SK-N-SH (cell line): ENCODE measurements at regions not wholly inside any gene's neighbourhood (a gene's known extent, or its start where the extent isn't known, plus 50 kb on each side); places are given as distances from the start of the nearest gene placed in this dataset.

Source experiments
- CTCF ChIA-PET: fragments of 300-600, 350-600 bp; formaldehyde crosslinking; extraction: SDS; loops from one replicate; lab custom pipeline; 2021; lab: Yijun Ruan, JAX
- POLR2A ChIA-PET: fragments of 350-600 bp; sonication (Branson Sonifier 250); formaldehyde crosslinking; extraction: SDS; loops from one replicate; lab custom pipeline; 2020; ENCODE audit warnings: antibody characterized with exemption, inconsistent platforms; lab: Yijun Ruan, JAX
- DNase-seq: peaks from one replicate; pipeline ENCODE4 v3.0.0; 2012
- H2AFZ ChIP-seq: fragments of 200-600 bp; sonication (generic); 2 replicates; pipeline ENCODE4 v1.8.1; 2016; ENCODE audit warnings: antibody characterized with exemption, mild to moderate bottlenecking, low read depth
- H3F3A ChIP-seq: fragments of 200-600 bp; sonication (generic); replicated peaks from 2 replicates; pipeline ENCODE3; 2016; ENCODE audit warnings: antibody characterized with exemption, mild to moderate bottlenecking; ENCODE audit not compliant: insufficient read depth
- H3K27ac ChIP-seq, 2 experiments: fragments of 200-500 bp in 1 of 2; fragments of 200-600 bp in 1 of 2; sonication (Bioruptor generic) in 1 of 2; sonication (generic), shearing (Covaris generic) in 1 of 2; 2 replicates each; pipeline versions ENCODE4 v1.5.1 to v1.6.1; 2014 to 2016; ENCODE audit warnings: low read depth in 2 of 2, inconsistent platforms in 1 of 2, low read length in 1 of 2, mild to moderate bottlenecking in 1 of 2, mixed read lengths in 1 of 2
- H3K27me3 ChIP-seq: fragments of 200-600 bp; sonication (generic), shearing (Covaris generic); 2 replicates; pipeline ENCODE4 v1.6.1; 2016; ENCODE audit warnings: mixed run types; ENCODE audit not compliant: insufficient read depth
- H3K36me3 ChIP-seq, 2 experiments: fragments of 200-500 bp in 1 of 2; fragments of 200-600 bp in 1 of 2; sonication (Bioruptor generic) in 1 of 2; sonication (generic) in 1 of 2; replicated peaks in 1 of 2; 2 replicates each; pipeline versions ENCODE3 to v1.5.1; 2014 to 2016; ENCODE audit warnings: low read length in 1 of 2, mild to moderate bottlenecking in 1 of 2; ENCODE audit not compliant: insufficient read depth in 2 of 2, control insufficient read depth in 1 of 2
- H3K4me1 ChIP-seq, 2 experiments: fragments of 200-500 bp in 1 of 2; fragments of 200-600 bp in 1 of 2; sonication (Bioruptor generic) in 1 of 2; sonication (generic), shearing (Covaris generic) in 1 of 2; 2 replicates each; pipeline versions ENCODE4 v1.5.1 to v1.6.1; 2014 to 2016; ENCODE audit warnings: low read depth in 1 of 2, low read length in 1 of 2, mixed run types in 1 of 2; ENCODE audit not compliant: insufficient read depth in 2 of 2, control insufficient read depth in 1 of 2
- H3K4me2 ChIP-seq: fragments of 200-600 bp; sonication (generic), shearing (Covaris generic); 2 replicates; pipeline ENCODE4 v1.6.1; 2017; ENCODE audit warnings: mixed run types
- H3K4me3 ChIP-seq, 2 experiments: fragments of 200-500 bp in 1 of 2; fragments of 200-600 bp in 1 of 2; sonication (Bioruptor generic) in 1 of 2; sonication (generic), shearing (Covaris generic) in 1 of 2; 2 replicates each; pipeline versions ENCODE4 v1.5.1 to v1.8.1; 2014 to 2016; ENCODE audit warnings: low read depth in 2 of 2, inconsistent platforms in 1 of 2, low read length in 1 of 2, mild to moderate bottlenecking in 1 of 2, mixed read lengths in 1 of 2, moderate library complexity in 1 of 2
- H3K79me2 ChIP-seq: fragments of 200-600 bp; sonication (generic); 2 replicates; pipeline ENCODE4 v1.8.1; 2017; ENCODE audit warnings: mild to moderate bottlenecking; ENCODE audit not compliant: insufficient read depth
- H3K9ac ChIP-seq: fragments of 200-600 bp; sonication (generic); 2 replicates; pipeline ENCODE4 v1.6.1; 2017; ENCODE audit warnings: mixed run types
- H3K9me2 ChIP-seq: fragments of 200-600 bp; sonication (generic); 2 replicates; pipeline ENCODE4 v1.6.1; 2017; ENCODE audit warnings: mixed run types
- H3K9me3 ChIP-seq: fragments of 200-600 bp; sonication (generic); 2 replicates; pipeline ENCODE4 v1.6.1; 2017; ENCODE audit warnings: mixed run types, mild to moderate bottlenecking, moderate library complexity
- H4K20me1 ChIP-seq: fragments of 200-600 bp; sonication (generic); 2 replicates; pipeline ENCODE4 v1.6.1; 2017; ENCODE audit warnings: mild to moderate bottlenecking, mixed run types; ENCODE audit not compliant: insufficient read depth
- CHD2 ChIP-seq: fragments of 150-350 bp; IDR thresholded peaks from 2 replicates; pipeline ENCODE4 v1.6.1; 2018; ENCODE audit warnings: low read length; ENCODE audit not compliant: partially characterized antibody
- ELF1 ChIP-seq: IDR thresholded peaks from 2 replicates; pipeline ENCODE4 v1.4.0; 2012
- EP300 ChIP-seq, 2 experiments: IDR thresholded peaks; 2 replicates each; pipeline versions ENCODE4 v1.4.0 to v1.6.1; 2012; ENCODE audit warnings: borderline replicate concordance in 1 of 2, low read depth in 1 of 2, low read length in 1 of 2
- FOSL2 ChIP-seq: IDR thresholded peaks from 2 replicates; pipeline ENCODE4 v1.4.0; 2012; ENCODE audit warnings: low read depth, mild to moderate bottlenecking, moderate library complexity, borderline replicate concordance
- FOXJ3 ChIP-seq: sonication (generic); formaldehyde crosslinking; IDR thresholded peaks from 2 replicates; pipeline ENCODE4 v1.5.1; 2020; ENCODE audit warnings: mild to moderate bottlenecking, missing genetic modification reagents
- FOXM1 ChIP-seq: IDR thresholded peaks from 2 replicates; pipeline ENCODE4 v1.4.0; 2012; ENCODE audit warnings: low read depth, mild to moderate bottlenecking
- GABPA ChIP-seq: IDR thresholded peaks from 2 replicates; pipeline ENCODE4 v1.4.0; 2012; ENCODE audit warnings: low read depth, mild to moderate bottlenecking
- IRF3 ChIP-seq: fragments of 150-350 bp; IDR thresholded peaks from 2 replicates; pipeline ENCODE4 v1.6.1; 2016; ENCODE audit warnings: mild to moderate bottlenecking, low read depth, low read length
- JUND ChIP-seq: IDR thresholded peaks from 2 replicates; pipeline ENCODE4 v1.4.0; 2012
- MEF2A ChIP-seq: IDR thresholded peaks from 2 replicates; pipeline ENCODE4 v1.4.0; 2012; ENCODE audit warnings: low read depth, borderline replicate concordance
- NFIC ChIP-seq: IDR thresholded peaks from 2 replicates; pipeline ENCODE4 v1.4.0; 2012; ENCODE audit warnings: borderline replicate concordance
- PBX3 ChIP-seq: IDR thresholded peaks from 2 replicates; pipeline ENCODE4; 2012
- POLR2AphosphoS5 ChIP-seq: IDR thresholded peaks from 2 replicates; pipeline ENCODE4 v1.6.1; 2012; ENCODE audit warnings: low read depth, low read length
- RCOR1 ChIP-seq: fragments of 150-350 bp; IDR thresholded peaks from 2 replicates; pipeline ENCODE4 v1.6.1; 2017; ENCODE audit warnings: antibody characterized with exemption, low read length
- REST ChIP-seq: IDR thresholded peaks from 2 replicates; pipeline ENCODE4 v1.6.1; 2012; ENCODE audit warnings: mild to moderate bottlenecking, low read depth, low read length, moderate library complexity
- RFX5 ChIP-seq: IDR thresholded peaks from 2 replicates; pipeline ENCODE4 v1.6.1; 2012; ENCODE audit warnings: mild to moderate bottlenecking, improper control_type of control experiment, low read length
- RXRA ChIP-seq: IDR thresholded peaks from 2 replicates; pipeline ENCODE4 v1.4.0; 2012; ENCODE audit warnings: low read depth, mild to moderate bottlenecking, borderline replicate concordance
- SMC3 ChIP-seq: IDR thresholded peaks from 2 replicates; pipeline ENCODE4 v1.6.1; 2012; ENCODE audit warnings: low read depth, low read length, improper control_type of control experiment
- TAF1 ChIP-seq: IDR thresholded peaks from 2 replicates; pipeline ENCODE4 v1.6.1; 2012; ENCODE audit warnings: low read depth, mild to moderate bottlenecking, low read length, moderate library complexity, borderline replicate concordance
- TCF12 ChIP-seq: IDR thresholded peaks from 2 replicates; pipeline ENCODE4 v1.4.0; 2012
- TEAD4 ChIP-seq: IDR thresholded peaks from 2 replicates; pipeline ENCODE4 v1.4.0; 2012; ENCODE audit warnings: mild to moderate bottlenecking, borderline replicate concordance; ENCODE audit not compliant: insufficient read depth
- USF1 ChIP-seq: IDR thresholded peaks from 2 replicates; pipeline ENCODE4 v1.4.0; 2012; ENCODE audit warnings: low read depth, borderline replicate concordance
- YY1 ChIP-seq: IDR thresholded peaks from 2 replicates; pipeline ENCODE4 v1.4.0; 2012; ENCODE audit warnings: low read depth, mild to moderate bottlenecking
- WGBS: methylation state at CpG from one replicate; pipeline ENCODE4 v1.1.6; 2017; ENCODE audit warnings: low lambda C conversion rate; 5-methylcytosine and 5-hydroxymethylcytosine counted together

- no peak for DNase-seq
- Histone ChIP-seq H3K27ac (no peak overlapping the region), H4K20me1 (no peaks in the 10 kb centered on the region), H3F3A (no peaks in the 10 kb centered on the region), H3K4me3 (no peak overlapping the region), H3K9me3 (no peaks in the 10 kb centered on the region), H3K79me2 (no peaks in the 10 kb centered on the region), H3K9me2 (no peaks in the 10 kb centered on the region), H3K27me3 (no peaks in the 10 kb centered on the region), H3K4me1 (no peaks in the 10 kb centered on the region), H2AFZ (no peak overlapping the region), H3K9ac (no peak overlapping the region), H3K36me3 (no peaks in the 10 kb centered on the region), H3K4me2 (no peak overlapping the region)
- POLR2A ChIA-PET, result no interaction called here
- 3% methylated on average over 4 of the region's 4 CpGs for WGBS
- CTCF ChIA-PET, result no interaction called here
- TF ChIP-seq GABPA (no peak), MEF2A (no peak), NFIC (no peak), TEAD4 (no peak), FOXM1 (no peak), CHD2 (no peak), SMC3 (no peak), TAF1 (no peak), IRF3 (no peak), PBX3 (no peak), POLR2AphosphoS5 (no peak), YY1 (no peak), REST (no peak), RXRA (no peak)
Observed at GRCh38 chrX:25555521-25555920, 539.8 kb upstream of the ARX start.

GRCh38 chrX:25558137-25558536 is 542.4 kb upstream of the ARX start:
- no peaks in the 10 kb centered on the region for H3F3A ChIP-seq
- no peaks in the 10 kb centered on the region for H4K20me1 ChIP-seq
- H3K9me2 ChIP-seq, result no peaks in the 10 kb centered on the region
- H3K79me2 ChIP-seq, result no peaks in the 10 kb centered on the region
- WGBS, result 0% methylated on average over 2 of the region's 2 CpGs
- H3K9me3 ChIP-seq, result no peaks in the 10 kb centered on the region
- H3K27me3 ChIP-seq, result no peaks in the 10 kb centered on the region
- no peak overlapping the region for H2AFZ ChIP-seq
- H3K36me3 ChIP-seq, result no peaks in the 10 kb centered on the region
- ChIA-PET POLR2A (no interaction called here), CTCF (no interaction called here)
- H3K27ac ChIP-seq, result no peak overlapping the region
- no peak overlapping the region for H3K4me3 ChIP-seq
- DNase-seq, result no peak
- no peak overlapping the region for H3K9ac ChIP-seq
- H3K4me2 ChIP-seq, result no peak overlapping the region
- no peaks in the 10 kb centered on the region for H3K4me1 ChIP-seq
- no peak for TF ChIP-seq EP300 (IDR thresholded peaks at IDR 0.05; ENCODE audit: borderline replicate concordance in 1 of 2, low read depth in 1 of 2, low read length in 1 of 2)
- TF ChIP-seq JUND, result no peak
- TF ChIP-seq FOSL2, result no peak
- no peak for TF ChIP-seq POLR2AphosphoS5
- no peak for TF ChIP-seq NFIC
- no peak for TF ChIP-seq ELF1
- TF ChIP-seq IRF3, result no peak
- no peak for TF ChIP-seq TCF12
- TF ChIP-seq RFX5, result no peak
- TF ChIP-seq RXRA, result no peak
- TF ChIP-seq FOXJ3 (CRISPR knock-in tag), result no peak
- no peak for TF ChIP-seq YY1
- TF ChIP-seq RCOR1, result no peak
- no peak for TF ChIP-seq USF1
